ENCODE measurements at regions not wholly inside any gene's neighbourhood (a gene's known extent, or its start where the extent isn't known, plus 50 kb on each side); places are given as distances from the start of the nearest gene placed in this dataset.

- Histone ChIP-seq H3K36me3 (replicated peaks in 1 of 2) (no peaks in the 10 kb centered on the region), H3K27me3 (no peaks in the 10 kb centered on the region), H3K4me1 (replicated peaks in 1 of 2) (no peaks in the 10 kb centered on the region), H3K9me3 (replicated peaks in 1 of 3) (no peaks in the 10 kb centered on the region), H3K4me3 (no peak overlapping the region), H3K27ac (no peak overlapping the region)
- WGBS, 4 donors = 24 to 37% (median 32%) methylated on average over 2 of the region's 2 CpGs
- intact Hi-C loops (cut with DNase I) = no loop called here
- TF ChIP-seq POLR2A (IDR thresholded peaks at IDR 0.05) (no peak), CTCF (IDR thresholded peaks at IDR 0.05) (no peak)
- DNase-seq = no peak
These were observed 99.1 kb upstream of the ERG start for GRCh38 chr21:38597421-38597820.

GRCh38 chr21:38598413-38598812, 100.1 kb upstream of the ERG start:
- intact Hi-C loops (cut with DNase I) = no loop called here
- WGBS, 4 donors = 63 to 84% (median 71%) methylated on average over 2 to 5 of the region's 5 CpGs
- Histone ChIP-seq H3K4me1 (replicated peaks in 1 of 2) (no peaks in the 10 kb centered on the region), H3K4me3 (no peak overlapping the region), H3K27ac (no peak overlapping the region), H3K36me3 (replicated peaks in 1 of 2) (no peaks in the 10 kb centered on the region), H3K27me3 (no peaks in the 10 kb centered on the region), H3K9me3 (replicated peaks in 1 of 3) (no peaks in the 10 kb centered on the region)
- no peak for DNase-seq
- no peak for TF ChIP-seq POLR2A (IDR thresholded peaks at IDR 0.05)
- TF ChIP-seq CTCF (IDR thresholded peaks at IDR 0.05) = no peak

GRCh38 chr21:38599381-38599975, 101.2 kb upstream of the ERG start:
- 60 to 72% (median 66%) methylated on average over 8 of the region's 8 CpGs for WGBS, 4 donors
- H3K36me3 ChIP-seq (replicated peaks in 1 of 2) = no peaks in the 10 kb centered on the region
- no peaks in the 10 kb centered on the region for H3K4me1 ChIP-seq (replicated peaks in 1 of 2)
- intact Hi-C loops (cut with DNase I) = no loop called here
- TF ChIP-seq CTCF (IDR thresholded peaks at IDR 0.05) (no peak), POLR2A (IDR thresholded peaks at IDR 0.05) (no peak)
- no peaks in the 10 kb centered on the region for H3K27me3 ChIP-seq
- H3K27ac ChIP-seq = no peak overlapping the region
- DNase-seq = no peak
- no peaks in the 10 kb centered on the region for H3K9me3 ChIP-seq (replicated peaks in 1 of 3)
- H3K4me3 ChIP-seq = no peak overlapping the region

- intact Hi-C loops (cut with DNase I) = no loop called here
- no peak for TF ChIP-seq POLR2A (IDR thresholded peaks at IDR 0.05)
- no peak for TF ChIP-seq CTCF (IDR thresholded peaks at IDR 0.05)
These were observed 101.8 kb upstream of the ERG start for GRCh38 chr21:38600106-38600505.

More at GRCh38 chr21:38600106-38600505, 101.8 kb upstream of the ERG start:
- no peaks in the 10 kb centered on the region for H3K36me3 ChIP-seq (replicated peaks in 1 of 2)
- no peak for DNase-seq
- 79 to 93% (median 83%) methylated on average over 6 to 7 of the region's 7 CpGs for WGBS, 4 donors
- H3K4me3 ChIP-seq = no peak overlapping the region
- no peaks in the 10 kb centered on the region for H3K4me1 ChIP-seq (replicated peaks in 1 of 2)
- H3K27ac ChIP-seq = no peak overlapping the region
- H3K27me3 ChIP-seq = no peaks in the 10 kb centered on the region
- H3K9me3 ChIP-seq (replicated peaks in 1 of 3) = no peaks in the 10 kb centered on the region
